ENCODE measurements at regions not wholly inside any gene's neighbourhood (a gene's known extent, or its start where the extent isn't known, plus 50 kb on each side); places are given as distances from the start of the nearest gene placed in this dataset.

GRCh38 chr5:67301285-67301903, 104.8 kb upstream of the CD180 start:
- H3K27me3 ChIP-seq (ENCODE audit: control insufficient read depth, insufficient read depth, low read length) = peaks cover 2% of the 10 kb centered on the region
- no peak for DNase-seq
- peaks cover 0 to 3% (median under 1%) of the 10 kb centered on the region in 4 donors for H3K4me1 Mint-ChIP-seq
- H3K27ac Mint-ChIP-seq = no peak overlapping the region
- no peak for ATAC-seq (ENCODE audit: low read depth in 2 of 2)
- no peaks in the 10 kb centered on the region for H3K9me3 ChIP-seq (ENCODE audit: control insufficient read depth in 2 of 2, low read length in 2 of 2)
- no peaks in the 10 kb centered on the region for H3K27me3 Mint-ChIP-seq
- H3K27ac ChIP-seq (ENCODE audit: insufficient read depth, low read length, poor library complexity, severe bottlenecking) = no peak overlapping the region
- no peak overlapping the region for H3K4me3 ChIP-seq (ENCODE audit: low read depth, low read length)
- no peaks in the 10 kb centered on the region for H3K36me3 ChIP-seq (ENCODE audit: control insufficient read depth, insufficient read depth, low read length)
- H3K4me3 Mint-ChIP-seq = no peak overlapping the region
- H3K9me3 Mint-ChIP-seq = peaks cover 0 to 2% (median 0%) of the 10 kb centered on the region in 7 donors
- no peaks in the 10 kb centered on the region for H3K4me1 ChIP-seq (ENCODE audit: control insufficient read depth, insufficient read depth, low read length, poor library complexity, severe bottlenecking)
- H3K36me3 Mint-ChIP-seq = no peaks in the 10 kb centered on the region

- Histone ChIP-seq H3K27me3 (ENCODE audit: control insufficient read depth, insufficient read depth, low read length) (peaks cover 2% of the 10 kb centered on the region), H3K4me1 (ENCODE audit: control insufficient read depth, insufficient read depth, low read length, poor library complexity, severe bottlenecking) (no peaks in the 10 kb centered on the region), H3K4me3 (ENCODE audit: low read depth, low read length) (no peak overlapping the region), H3K9me3 (ENCODE audit: control insufficient read depth in 2 of 2, low read length in 2 of 2) (no peaks in the 10 kb centered on the region), H3K36me3 (ENCODE audit: control insufficient read depth, insufficient read depth, low read length) (no peaks in the 10 kb centered on the region), H3K27ac (ENCODE audit: insufficient read depth, low read length, poor library complexity, severe bottlenecking) (no peak overlapping the region)
- peaks cover 0 to 2% (median 0%) of the 10 kb centered on the region in 4 donors for H3K4me1 Mint-ChIP-seq
- ATAC-seq (ENCODE audit: low read depth in 2 of 2) = no peak
- no peak for DNase-seq
- no peak overlapping the region for H3K4me3 Mint-ChIP-seq
- no peak overlapping the region for H3K27ac Mint-ChIP-seq
- peaks cover 0 to 2% (median 0%) of the 10 kb centered on the region in 7 donors for H3K9me3 Mint-ChIP-seq
- no peaks in the 10 kb centered on the region for H3K27me3 Mint-ChIP-seq
- H3K36me3 Mint-ChIP-seq = no peaks in the 10 kb centered on the region
Measured at GRCh38 chr5:67300326-67300725, 103.7 kb upstream of the CD180 start.

DNA sequence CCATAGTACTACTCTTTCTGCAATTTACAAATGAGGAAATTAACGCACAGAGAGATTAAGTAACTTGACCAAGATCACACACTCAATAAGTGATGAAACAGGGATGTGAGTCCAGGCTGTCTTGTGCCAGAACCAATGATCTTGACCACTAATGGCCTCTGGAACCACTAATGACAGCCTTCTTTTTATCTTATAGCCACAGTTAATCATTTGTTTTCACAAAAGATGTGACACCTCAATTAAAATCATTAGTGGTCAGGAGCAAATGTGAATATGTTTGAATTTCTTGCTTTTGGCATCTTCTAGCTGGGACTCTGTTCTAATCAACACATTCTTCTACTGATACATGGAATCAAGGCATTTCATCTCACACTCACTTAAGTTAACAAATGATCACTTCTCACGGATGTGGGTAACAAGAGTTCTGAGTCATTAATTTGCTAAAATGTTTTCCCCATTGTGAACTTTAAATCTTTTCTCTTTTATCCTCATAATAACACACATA, 102.7 kb upstream of the CD180 start:
- Mint-ChIP-seq H3K4me3 (no peak overlapping the region), H3K9me3 (peaks cover 0 to 2% (median 0%) of the 10 kb centered on the region in 7 donors), H3K27ac (no peak overlapping the region), H3K36me3 (no peaks in the 10 kb centered on the region), H3K27me3 (no peaks in the 10 kb centered on the region), H3K4me1 (peaks cover 0 to 2% (median 0%) of the 10 kb centered on the region in 4 donors)
- ATAC-seq (ENCODE audit: low read depth in 2 of 2) (no peak), DNase-seq (no peak)
- Histone ChIP-seq H3K27me3 (ENCODE audit: control insufficient read depth, insufficient read depth, low read length) (peaks cover 2% of the 10 kb centered on the region), H3K9me3 (ENCODE audit: control insufficient read depth in 2 of 2, low read length in 2 of 2) (no peaks in the 10 kb centered on the region), H3K4me3 (ENCODE audit: low read depth, low read length) (no peak overlapping the region), H3K4me1 (ENCODE audit: control insufficient read depth, insufficient read depth, low read length, poor library complexity, severe bottlenecking) (no peaks in the 10 kb centered on the region), H3K27ac (ENCODE audit: insufficient read depth, low read length, poor library complexity, severe bottlenecking) (no peak overlapping the region), H3K36me3 (ENCODE audit: control insufficient read depth, insufficient read depth, low read length) (no peaks in the 10 kb centered on the region)

GRCh38 chr5:67297802-67298532, 101.4 kb upstream of the CD180 start:
- no peak overlapping the region for H3K27ac Mint-ChIP-seq
- H3K27me3 Mint-ChIP-seq = no peaks in the 10 kb centered on the region
- no peak overlapping the region for H3K27ac ChIP-seq (ENCODE audit: insufficient read depth, low read length, poor library complexity, severe bottlenecking)
- no peaks in the 10 kb centered on the region for H3K4me1 ChIP-seq (ENCODE audit: control insufficient read depth, insufficient read depth, low read length, poor library complexity, severe bottlenecking)
- H3K27me3 ChIP-seq (ENCODE audit: control insufficient read depth, insufficient read depth, low read length) = peaks cover 2% of the 10 kb centered on the region
- DNase-seq (no peak), ATAC-seq (ENCODE audit: low read depth in 2 of 2) (no peak)
- no peaks in the 10 kb centered on the region for H3K9me3 ChIP-seq (ENCODE audit: control insufficient read depth in 2 of 2, low read length in 2 of 2)
- no peaks in the 10 kb centered on the region for H3K36me3 ChIP-seq (ENCODE audit: control insufficient read depth, insufficient read depth, low read length)
- H3K4me1 Mint-ChIP-seq = peaks cover 0 to 2% (median 0%) of the 10 kb centered on the region in 4 donors
- no peaks in the 10 kb centered on the region for H3K36me3 Mint-ChIP-seq
- peaks cover 0 to 2% (median 0%) of the 10 kb centered on the region in 7 donors for H3K9me3 Mint-ChIP-seq
- H3K4me3 ChIP-seq (ENCODE audit: low read depth, low read length) = no peak overlapping the region
- no peak overlapping the region for H3K4me3 Mint-ChIP-seq

GRCh38 chr5:67297376-67297775, 100.8 kb upstream of the CD180 start:
- no peaks in the 10 kb centered on the region for H3K36me3 Mint-ChIP-seq
- Histone ChIP-seq H3K9me3 (ENCODE audit: control insufficient read depth in 2 of 2, low read length in 2 of 2) (no peaks in the 10 kb centered on the region), H3K27ac (ENCODE audit: insufficient read depth, low read length, poor library complexity, severe bottlenecking) (no peak overlapping the region), H3K36me3 (ENCODE audit: control insufficient read depth, insufficient read depth, low read length) (no peaks in the 10 kb centered on the region), H3K4me3 (ENCODE audit: low read depth, low read length) (no peak overlapping the region), H3K4me1 (ENCODE audit: control insufficient read depth, insufficient read depth, low read length, poor library complexity, severe bottlenecking) (no peaks in the 10 kb centered on the region), H3K27me3 (ENCODE audit: control insufficient read depth, insufficient read depth, low read length) (peaks cover 2% of the 10 kb centered on the region)
- DNase-seq (no peak), ATAC-seq (ENCODE audit: low read depth in 2 of 2) (no peak)
- peaks cover 0 to 2% (median 0%) of the 10 kb centered on the region in 7 donors for H3K9me3 Mint-ChIP-seq
- H3K27ac Mint-ChIP-seq = no peak overlapping the region
- no peaks in the 10 kb centered on the region for H3K4me1 Mint-ChIP-seq
- H3K4me3 Mint-ChIP-seq = no peak overlapping the region
- H3K27me3 Mint-ChIP-seq = no peaks in the 10 kb centered on the region

GRCh38 chr5:67294266-67294938, 97.8 kb upstream of the CD180 start:
- Mint-ChIP-seq H3K36me3 (no peaks in the 10 kb centered on the region), H3K27me3 (no peaks in the 10 kb centered on the region), H3K9me3 (peaks cover 0 to 1% (median 0%) of the 10 kb centered on the region in 7 donors), H3K4me3 (no peak overlapping the region), H3K27ac (no peak overlapping the region), H3K4me1 (no peaks in the 10 kb centered on the region)
- Histone ChIP-seq H3K27ac (ENCODE audit: insufficient read depth, low read length, poor library complexity, severe bottlenecking) (no peak overlapping the region), H3K27me3 (ENCODE audit: control insufficient read depth, insufficient read depth, low read length) (peaks cover 2% of the 10 kb centered on the region), H3K4me1 (ENCODE audit: control insufficient read depth, insufficient read depth, low read length, poor library complexity, severe bottlenecking) (no peaks in the 10 kb centered on the region), H3K36me3 (ENCODE audit: control insufficient read depth, insufficient read depth, low read length) (no peaks in the 10 kb centered on the region), H3K9me3 (ENCODE audit: control insufficient read depth in 2 of 2, low read length in 2 of 2) (no peaks in the 10 kb centered on the region), H3K4me3 (ENCODE audit: low read depth, low read length) (no peak overlapping the region)
- ATAC-seq (ENCODE audit: low read depth in 2 of 2) (no peak), DNase-seq (no peak)

DNA sequence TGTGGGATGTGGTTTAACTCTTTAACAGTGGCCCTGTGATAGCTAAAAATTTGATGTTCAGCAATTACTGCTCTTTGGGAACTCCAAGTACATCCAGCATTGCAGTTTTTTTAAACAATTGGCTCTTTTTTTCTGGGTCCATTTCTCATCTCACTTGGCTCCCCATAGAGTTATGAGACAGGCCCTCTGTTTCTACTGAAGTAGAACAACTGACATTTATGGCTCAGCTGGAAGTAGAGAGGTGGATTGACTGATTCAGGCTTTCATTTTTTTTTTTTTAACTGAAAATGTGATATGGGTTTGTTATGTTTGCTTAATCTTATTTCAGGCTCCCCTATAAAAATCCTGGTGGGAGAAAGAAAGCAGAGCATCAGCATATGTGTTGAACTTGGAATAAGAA, 96.6 kb upstream of the CD180 start:
- Histone ChIP-seq H3K4me1 (ENCODE audit: control insufficient read depth, insufficient read depth, low read length, poor library complexity, severe bottlenecking) (no peaks in the 10 kb centered on the region), H3K9me3 (ENCODE audit: control insufficient read depth in 2 of 2, low read length in 2 of 2) (no peaks in the 10 kb centered on the region), H3K27ac (ENCODE audit: insufficient read depth, low read length, poor library complexity, severe bottlenecking) (no peak overlapping the region), H3K36me3 (ENCODE audit: control insufficient read depth, insufficient read depth, low read length) (no peaks in the 10 kb centered on the region), H3K27me3 (ENCODE audit: control insufficient read depth, insufficient read depth, low read length) (no peaks in the 10 kb centered on the region), H3K4me3 (ENCODE audit: low read depth, low read length) (no peak overlapping the region)
- H3K27ac Mint-ChIP-seq = no peak overlapping the region
- ATAC-seq (ENCODE audit: low read depth in 2 of 2) = no peak
- no peak overlapping the region for H3K4me3 Mint-ChIP-seq
- H3K36me3 Mint-ChIP-seq = no peaks in the 10 kb centered on the region
- no peaks in the 10 kb centered on the region for H3K9me3 Mint-ChIP-seq
- H3K4me1 Mint-ChIP-seq = no peaks in the 10 kb centered on the region
- H3K27me3 Mint-ChIP-seq = peaks cover 5% of the 10 kb centered on the region
- DNase-seq = no peak
